ENCODE measurements at regions not wholly inside any gene's neighbourhood (a gene's known extent, or its start where the extent isn't known, plus 50 kb on each side); places are given as distances from the start of the nearest gene placed in this dataset.

GRCh38 chr6:126608681-126609080, 268.8 kb downstream of the CENPW start:
- DNase-seq (ENCODE audit: low read depth) (no peak), FAIRE-seq (peak; percentile 43)
- Histone ChIP-seq H3K27me3 (ENCODE audit: control insufficient read depth, insufficient read depth, low read length) (no peaks in the 10 kb centered on the region), H3K4me3 (ENCODE audit: low read depth, low read length) (no peak overlapping the region), H3K36me3 (ENCODE audit: control insufficient read depth, insufficient read depth, low read length) (no peaks in the 10 kb centered on the region)
- no peak for TF ChIP-seq CTCF (IDR thresholded peaks at IDR 0.05; ENCODE audit: insufficient read depth, low read length, severe bottlenecking)

DNA sequence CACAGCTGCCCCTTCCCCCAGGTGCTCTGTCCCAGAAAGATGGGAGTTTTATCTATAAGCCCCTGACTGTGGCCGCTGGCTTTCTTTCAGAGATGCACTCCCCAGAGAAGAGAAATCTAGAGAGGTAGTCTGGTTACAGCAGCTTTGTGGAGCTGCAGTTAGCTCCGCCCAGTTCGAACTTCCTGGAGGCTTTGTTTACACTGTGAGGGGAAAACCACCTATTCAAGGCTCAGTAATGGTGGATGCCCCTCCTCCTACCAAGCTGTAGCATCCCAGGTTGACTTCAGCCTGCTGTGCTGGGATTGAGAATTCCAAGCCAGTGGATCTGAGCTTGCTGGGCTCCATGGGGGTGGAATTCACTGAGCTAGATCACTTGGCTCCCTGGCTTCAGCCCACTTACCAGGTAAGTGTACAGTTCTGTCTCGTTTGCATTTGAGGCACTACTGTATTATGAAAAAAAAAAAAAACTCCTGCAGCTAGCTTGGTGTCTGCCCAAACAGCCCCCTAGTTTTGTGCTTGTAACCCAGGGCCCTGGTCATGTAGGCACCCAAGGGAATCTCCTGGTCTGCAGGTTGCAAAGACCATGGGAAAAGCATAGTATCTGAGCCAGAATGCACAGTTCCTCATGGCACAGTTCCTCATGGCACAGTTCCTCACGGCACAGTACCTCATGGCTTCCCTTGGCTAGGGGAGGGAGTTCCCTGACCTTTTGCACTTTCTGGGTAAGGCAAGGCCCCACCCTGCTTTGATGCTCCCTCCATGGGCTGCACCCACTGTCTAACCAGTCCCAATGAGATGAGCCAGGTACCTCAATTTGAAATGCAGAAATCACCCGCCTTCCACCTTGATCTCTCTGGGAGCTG, 275.0 kb downstream of the CENPW start:
- no peak for TF ChIP-seq CTCF (IDR thresholded peaks at IDR 0.05; ENCODE audit: insufficient read depth, low read length, severe bottlenecking)
- no peaks in the 10 kb centered on the region for H3K27me3 ChIP-seq (ENCODE audit: control insufficient read depth, insufficient read depth, low read length)
- FAIRE-seq (no peak), DNase-seq (ENCODE audit: low read depth) (no peak)
- no peak overlapping the region for H3K4me3 ChIP-seq (ENCODE audit: low read depth, low read length)
- no peaks in the 10 kb centered on the region for H3K36me3 ChIP-seq (ENCODE audit: control insufficient read depth, insufficient read depth, low read length)

DNA sequence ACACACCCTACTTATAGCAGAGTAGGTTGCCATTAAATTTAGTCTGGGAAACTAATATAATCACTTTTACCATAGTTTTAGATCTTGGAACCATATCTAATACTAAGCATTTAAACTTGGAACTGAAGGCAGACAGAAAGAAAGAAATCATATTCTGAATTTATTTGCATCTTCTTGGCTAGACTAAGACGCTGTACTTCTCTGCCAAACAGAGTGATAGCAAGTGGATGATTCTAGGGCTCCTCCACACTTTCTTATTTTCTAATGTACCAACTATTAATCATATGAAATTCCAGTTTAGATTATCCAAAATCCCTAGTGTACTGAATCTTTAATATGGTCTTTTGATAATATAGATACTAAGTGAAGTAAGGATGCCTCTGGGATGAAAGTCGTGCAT, 277.0 kb downstream of the CENPW start:
- H3K27me3 ChIP-seq (ENCODE audit: control insufficient read depth, insufficient read depth, low read length), result no peaks in the 10 kb centered on the region
- no peaks in the 10 kb centered on the region for H3K36me3 ChIP-seq (ENCODE audit: control insufficient read depth, insufficient read depth, low read length)
- no peak for TF ChIP-seq CTCF (IDR thresholded peaks at IDR 0.05; ENCODE audit: insufficient read depth, low read length, severe bottlenecking)
- DNase-seq (ENCODE audit: low read depth) (no peak), FAIRE-seq (no peak)
- no peak overlapping the region for H3K4me3 ChIP-seq (ENCODE audit: low read depth, low read length)

DNA sequence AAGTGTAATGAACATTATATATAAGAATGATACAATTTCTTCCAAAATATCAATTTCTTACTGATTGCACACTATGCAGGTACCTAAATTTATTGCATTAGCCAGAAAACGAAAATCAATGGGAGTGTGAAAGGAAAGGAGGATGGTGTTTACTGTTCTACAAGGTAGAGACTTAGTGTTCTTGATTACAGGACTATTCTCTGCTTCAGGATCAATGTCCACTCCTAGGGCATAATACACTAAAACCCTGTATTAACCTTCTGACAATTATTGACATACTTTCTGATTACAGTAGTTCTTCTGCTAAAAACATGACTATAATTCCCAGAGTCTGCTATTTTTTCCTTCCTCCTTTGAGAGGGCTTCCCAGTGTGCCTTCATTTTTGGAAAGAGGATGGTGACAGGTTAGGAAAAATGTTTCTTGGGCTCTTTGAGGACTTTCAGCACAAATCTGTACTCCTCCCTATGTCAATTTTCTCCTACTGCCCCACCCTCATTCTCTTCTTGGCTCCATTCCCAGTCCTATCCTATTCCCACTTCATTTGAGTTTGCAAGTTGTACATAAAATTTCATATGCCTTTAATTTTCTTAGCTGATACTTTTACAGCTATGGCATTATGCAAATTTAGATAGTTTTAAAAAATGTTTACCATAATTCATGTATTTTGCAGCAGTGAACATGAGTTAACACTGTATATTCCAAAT, 278.9 kb downstream of the CENPW start:
- DNase-seq (ENCODE audit: low read depth) (no peak), FAIRE-seq (no peak)
- H3K36me3 ChIP-seq (ENCODE audit: control insufficient read depth, insufficient read depth, low read length), result no peaks in the 10 kb centered on the region
- no peak overlapping the region for H3K4me3 ChIP-seq (ENCODE audit: low read depth, low read length)
- TF ChIP-seq CTCF (IDR thresholded peaks at IDR 0.05; ENCODE audit: insufficient read depth, low read length, severe bottlenecking), result no peak
- no peaks in the 10 kb centered on the region for H3K27me3 ChIP-seq (ENCODE audit: control insufficient read depth, insufficient read depth, low read length)

GRCh38 chr6:126620719-126621118, 280.8 kb downstream of the CENPW start:
- TF ChIP-seq CTCF (IDR thresholded peaks at IDR 0.05; ENCODE audit: insufficient read depth, low read length, severe bottlenecking), result no peak
- DNase-seq (ENCODE audit: low read depth) (no peak), FAIRE-seq (no peak)
- H3K36me3 ChIP-seq (ENCODE audit: control insufficient read depth, insufficient read depth, low read length), result no peaks in the 10 kb centered on the region
- H3K4me3 ChIP-seq (ENCODE audit: low read depth, low read length), result no peak overlapping the region
- H3K27me3 ChIP-seq (ENCODE audit: control insufficient read depth, insufficient read depth, low read length), result no peaks in the 10 kb centered on the region

Data from bronchial epithelial cell (primary cell).